T-helper 1 cell (primary cell): ENCODE measurements at regions not wholly inside any gene's neighbourhood (a gene's known extent, or its start where the extent isn't known, plus 50 kb on each side); places are given as distances from the start of the nearest gene placed in this dataset.

Experiments used
- DNase-seq, 5 donors: peaks; one replicate each; pipeline ENCODE4 v3.0.0-alpha.2; 2012 to 2020

- no peak for DNase-seq
These were observed 442.8 kb downstream of the MATN1 start for GRCh38 chr1:30280572-30280971.

GRCh38 chr1:30277911-30278310 lies 445.5 kb downstream of the MATN1 start:
- DNase-seq: no peak

GRCh38 chr1:30277415-30277814 lies 446.0 kb downstream of the MATN1 start:
- no peak for DNase-seq

- no peak for DNase-seq
These were observed 447.2 kb downstream of the MATN1 start for GRCh38 chr1:30275926-30276764.

- DNase-seq: no peak
These were observed 448.3 kb downstream of the MATN1 start for GRCh38 chr1:30274976-30275621.

- DNase-seq: no peak
These were observed 449.0 kb downstream of the MATN1 start for GRCh38 chr1:30274173-30274970.

- DNase-seq: no peak
These were observed 449.9 kb downstream of the MATN1 start for GRCh38 chr1:30273456-30273855.

- no peak for DNase-seq
These were observed 450.4 kb downstream of the MATN1 start for GRCh38 chr1:30273021-30273325.

GRCh38 chr1:30272277-30273020 lies 450.9 kb downstream of the MATN1 start:
- no peak for DNase-seq

- DNase-seq: no peak
These were observed 451.7 kb downstream of the MATN1 start for GRCh38 chr1:30271401-30272276.

- DNase-seq: no peak
These were observed 452.9 kb downstream of the MATN1 start for GRCh38 chr1:30270461-30270860.

GRCh38 chr1:30268923-30269666 lies 454.3 kb downstream of the MATN1 start:
- DNase-seq: no peak

- DNase-seq: no peak
These were observed 455.5 kb downstream of the MATN1 start for GRCh38 chr1:30267856-30268255.

GRCh38 chr1:30267046-30267445 lies 456.3 kb downstream of the MATN1 start:
- no peak for DNase-seq

- DNase-seq: no peak
These were observed 458.0 kb downstream of the MATN1 start for GRCh38 chr1:30265127-30266070.

- DNase-seq: no peak
These were observed 458.7 kb downstream of the MATN1 start for GRCh38 chr1:30264672-30265025.

- no peak for DNase-seq
These were observed 459.3 kb downstream of the MATN1 start for GRCh38 chr1:30263888-30264671.

GRCh38 chr1:30263405-30263804 lies 460.0 kb downstream of the MATN1 start:
- DNase-seq: no peak

GRCh38 chr1:30262158-30262557 lies 461.2 kb downstream of the MATN1 start:
- no peak for DNase-seq
